ENCODE measurements at regions not wholly inside any gene's neighbourhood (a gene's known extent, or its start where the extent isn't known, plus 50 kb on each side); places are given as distances from the start of the nearest gene placed in this dataset.

- Histone ChIP-seq H3K4me3 (ENCODE audit: low read depth, low read length) (no peak overlapping the region), H3K36me3 (ENCODE audit: control insufficient read depth, insufficient read depth, low read length) (no peaks in the 10 kb centered on the region), H3K27me3 (replicated peaks; ENCODE audit: control insufficient read depth, insufficient read depth, low read length) (no peaks in the 10 kb centered on the region; the same call in 1 of the 2 replicates), H3K4me1 (no peaks in the 10 kb centered on the region), H3K9me3 (no peaks in the 10 kb centered on the region)
- no peak for DNase-seq
- H3K27ac Mint-ChIP-seq (ENCODE audit: unreplicated experiment), result no peak overlapping the region
- H3K36me3 Mint-ChIP-seq (ENCODE audit: insufficient read depth, unreplicated experiment), result no peaks in the 10 kb centered on the region
- intact Hi-C loops (cut with micrococcal nuclease; ENCODE audit: unreplicated experiment), result no loop called here
- BruUV-seq (replicated peaks), result no TSS peak
- no peaks in the 10 kb centered on the region for H3K4me1 Mint-ChIP-seq (ENCODE audit: low read depth, unreplicated experiment)
- peaks cover 5% of the 10 kb centered on the region for H3K27me3 Mint-ChIP-seq (ENCODE audit: insufficient read depth, unreplicated experiment)
- TF ChIP-seq CTCF (IDR thresholded peaks at IDR 0.05; ENCODE audit: insufficient read depth in 1 of 2, low read depth in 1 of 2, low read length in 1 of 2, severe bottlenecking in 1 of 2, unreplicated experiment in 1 of 2), result no peak
- ChIA-PET CTCF (no interaction called here), POLR2A (no interaction called here)
- H3K4me3 Mint-ChIP-seq (ENCODE audit: unreplicated experiment), result no peak overlapping the region
- H3K9me3 Mint-ChIP-seq (ENCODE audit: unreplicated experiment), result no peaks in the 10 kb centered on the region
Measured at GRCh38 chr13:111046590-111047141, 68.4 kb upstream of the ARHGEF7 start.

GRCh38 chr13:111045170-111045569 is 69.9 kb upstream of the ARHGEF7 start:
- H3K4me1 Mint-ChIP-seq (ENCODE audit: low read depth, unreplicated experiment), result no peaks in the 10 kb centered on the region
- no peak for TF ChIP-seq CTCF (IDR thresholded peaks at IDR 0.05; ENCODE audit: insufficient read depth in 1 of 2, low read depth in 1 of 2, low read length in 1 of 2, severe bottlenecking in 1 of 2, unreplicated experiment in 1 of 2)
- no peak overlapping the region for H3K4me3 ChIP-seq (ENCODE audit: low read depth, low read length)
- BruUV-seq (replicated peaks), result no TSS peak
- H3K36me3 Mint-ChIP-seq (ENCODE audit: insufficient read depth, unreplicated experiment), result no peaks in the 10 kb centered on the region
- H3K27me3 Mint-ChIP-seq (ENCODE audit: insufficient read depth, unreplicated experiment), result peaks cover 5% of the 10 kb centered on the region
- ChIA-PET POLR2A (no interaction called here), CTCF (no interaction called here)
- H3K4me3 Mint-ChIP-seq (ENCODE audit: unreplicated experiment), result no peak overlapping the region
- H3K36me3 ChIP-seq (ENCODE audit: control insufficient read depth, insufficient read depth, low read length), result no peaks in the 10 kb centered on the region
- H3K4me1 ChIP-seq, result no peaks in the 10 kb centered on the region
- intact Hi-C loops (cut with micrococcal nuclease; ENCODE audit: unreplicated experiment), result no loop called here
- no peaks in the 10 kb centered on the region for H3K9me3 Mint-ChIP-seq (ENCODE audit: unreplicated experiment)
- no peaks in the 10 kb centered on the region for H3K27me3 ChIP-seq (replicated peaks; ENCODE audit: control insufficient read depth, insufficient read depth, low read length)
- no peak overlapping the region for H3K27ac Mint-ChIP-seq (ENCODE audit: unreplicated experiment)
- no peaks in the 10 kb centered on the region for H3K9me3 ChIP-seq
- no peak for DNase-seq

- DNase-seq, result no peak
- Histone ChIP-seq H3K4me3 (ENCODE audit: low read depth, low read length) (no peak overlapping the region), H3K27me3 (replicated peaks; ENCODE audit: control insufficient read depth, insufficient read depth, low read length) (no peaks in the 10 kb centered on the region), H3K4me1 (no peaks in the 10 kb centered on the region), H3K36me3 (ENCODE audit: control insufficient read depth, insufficient read depth, low read length) (no peaks in the 10 kb centered on the region), H3K9me3 (no peaks in the 10 kb centered on the region)
- H3K4me1 Mint-ChIP-seq (ENCODE audit: low read depth, unreplicated experiment), result no peaks in the 10 kb centered on the region
- no TSS peak for BruUV-seq (replicated peaks)
- H3K9me3 Mint-ChIP-seq (ENCODE audit: unreplicated experiment), result no peaks in the 10 kb centered on the region
- intact Hi-C loops (cut with micrococcal nuclease; ENCODE audit: unreplicated experiment), result no loop called here
- ChIA-PET POLR2A (no interaction called here), CTCF (no interaction called here)
- TF ChIP-seq CTCF (IDR thresholded peaks at IDR 0.05; ENCODE audit: insufficient read depth in 1 of 2, low read depth in 1 of 2, low read length in 1 of 2, severe bottlenecking in 1 of 2, unreplicated experiment in 1 of 2), result no peak
- peaks cover 11% of the 10 kb centered on the region for H3K27me3 Mint-ChIP-seq (ENCODE audit: insufficient read depth, unreplicated experiment)
- no peaks in the 10 kb centered on the region for H3K36me3 Mint-ChIP-seq (ENCODE audit: insufficient read depth, unreplicated experiment)
- no peak overlapping the region for H3K27ac Mint-ChIP-seq (ENCODE audit: unreplicated experiment)
- no peak overlapping the region for H3K4me3 Mint-ChIP-seq (ENCODE audit: unreplicated experiment)
Measured at GRCh38 chr13:111044087-111044830, 70.9 kb upstream of the ARHGEF7 start.

All from Caco-2 (cell line).